SK-N-SH treated with all-trans-retinoic acid at 6 μM for 48 hours (cell line): ENCODE measurements at regions not wholly inside any gene's neighbourhood (a gene's known extent, or its start where the extent isn't known, plus 50 kb on each side); places are given as distances from the start of the nearest gene placed in this dataset.
"Not testable (repeated sequence)": the region's sequence is repeated elsewhere in the genome, so short reads cannot be mapped to it uniquely, and the experiment has no call there.

ENCODE experiments used
- PPARA ChIP-seq: fragments of 250-450 bp; sonication (Bioruptor Pico); IDR thresholded peaks from 2 replicates; pipeline ENCODE4 v1.5.0; 2020; ENCODE audit warnings: mild to moderate bottlenecking, borderline replicate concordance
- RARB ChIP-seq: fragments of 250-450 bp; sonication (Bioruptor Pico); IDR thresholded peaks from 2 replicates; pipeline ENCODE4 v1.8.0; 2021; ENCODE audit warnings: mild to moderate bottlenecking, moderate library complexity
- ZFP3 ChIP-seq: fragments of 250-450 bp; sonication (Bioruptor Pico); IDR thresholded peaks from 2 replicates; pipeline ENCODE4 v1.5.0; 2020; ENCODE audit warnings: mild to moderate bottlenecking, moderate library complexity
- ZFP30 ChIP-seq: fragments of 450-650 bp; formaldehyde crosslinking; IDR thresholded peaks from 2 replicates; pipeline ENCODE4 v1.5.0; 2022; ENCODE audit warnings: mild to moderate bottlenecking, moderate library complexity
- ZNF565 ChIP-seq: fragments of 450-650 bp; formaldehyde crosslinking; conservative IDR thresholded peaks from 2 replicates; pipeline ENCODE4 v1.5.0; 2020; ENCODE audit warnings: low read depth, mild to moderate bottlenecking, moderate library complexity
- TF ChIP-seq, protein P1 (sequence below): fragments of 250-450 bp; sonication (Bioruptor Pico); IDR thresholded peaks from 2 replicates; pipeline ENCODE4 v1.8.0; 2020; ENCODE audit warnings: mild to moderate bottlenecking, moderate library complexity, borderline replicate concordance
- TF ChIP-seq, protein P2 (sequence below): fragments of 250-450 bp; sonication (Bioruptor Pico); IDR thresholded peaks from 2 replicates; pipeline ENCODE4 v1.5.0; 2020; ENCODE audit warnings: mild to moderate bottlenecking, moderate library complexity
- TF ChIP-seq, protein P3 (sequence below): fragments of 250-450 bp; sonication (Bioruptor Pico); IDR thresholded peaks from 2 replicates; pipeline ENCODE4 v1.5.1; 2020; ENCODE audit warnings: low read depth, mild to moderate bottlenecking, moderate library complexity

DNA sequence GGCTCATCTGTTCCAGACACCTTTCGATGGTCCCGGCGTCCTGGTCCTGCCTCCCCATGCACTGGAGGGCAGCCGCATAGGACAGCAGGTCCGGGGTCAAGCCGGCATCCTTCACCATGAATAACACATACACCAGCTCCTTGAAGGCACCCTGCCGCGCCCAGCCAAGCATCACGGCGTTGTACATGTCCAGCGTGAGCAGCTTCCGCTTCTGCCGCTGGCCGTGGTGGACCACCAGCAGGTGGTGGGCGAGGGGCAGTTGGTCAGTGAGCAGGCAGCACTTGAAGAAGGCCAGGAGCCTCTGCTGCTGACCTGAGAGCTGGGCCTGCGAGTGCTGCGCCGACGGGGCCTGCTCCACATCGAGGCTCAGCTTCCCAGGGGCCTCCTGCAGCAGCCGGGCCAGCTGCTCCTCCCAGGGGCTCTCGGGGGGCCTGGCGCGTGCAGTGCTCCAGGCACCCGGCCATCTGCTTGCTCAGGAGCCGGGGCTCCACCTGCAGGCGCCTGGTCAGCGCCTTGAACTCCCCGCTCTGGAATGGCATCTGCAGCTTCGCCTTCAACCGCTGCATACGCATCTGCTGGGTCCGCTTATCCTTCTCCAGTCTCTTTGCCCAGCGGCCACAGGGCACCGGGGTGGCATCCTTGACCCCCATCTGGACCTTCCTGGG lies 74.7 kb upstream of the MED13 start:
- TF ChIP-seq, protein P1, sequence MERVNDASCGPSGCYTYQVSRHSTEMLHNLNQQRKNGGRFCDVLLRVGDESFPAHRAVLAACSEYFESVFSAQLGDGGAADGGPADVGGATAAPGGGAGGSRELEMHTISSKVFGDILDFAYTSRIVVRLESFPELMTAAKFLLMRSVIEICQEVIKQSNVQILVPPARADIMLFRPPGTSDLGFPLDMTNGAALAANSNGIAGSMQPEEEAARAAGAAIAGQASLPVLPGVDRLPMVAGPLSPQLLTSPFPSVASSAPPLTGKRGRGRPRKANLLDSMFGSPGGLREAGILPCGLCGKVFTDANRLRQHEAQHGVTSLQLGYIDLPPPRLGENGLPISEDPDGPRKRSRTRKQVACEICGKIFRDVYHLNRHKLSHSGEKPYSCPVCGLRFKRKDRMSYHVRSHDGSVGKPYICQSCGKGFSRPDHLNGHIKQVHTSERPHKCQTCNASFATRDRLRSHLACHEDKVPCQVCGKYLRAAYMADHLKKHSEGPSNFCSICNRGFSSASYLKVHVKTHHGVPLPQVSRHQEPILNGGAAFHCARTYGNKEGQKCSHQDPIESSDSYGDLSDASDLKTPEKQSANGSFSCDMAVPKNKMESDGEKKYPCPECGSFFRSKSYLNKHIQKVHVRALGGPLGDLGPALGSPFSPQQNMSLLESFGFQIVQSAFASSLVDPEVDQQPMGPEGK (CRISPR knock-in tag): not testable (repeated sequence)
- TF ChIP-seq ZFP3, PPARA, ZFP30, ZNF565, RARB (CRISPR knock-in tag): not testable (repeated sequence)
- TF ChIP-seq, protein P2, sequence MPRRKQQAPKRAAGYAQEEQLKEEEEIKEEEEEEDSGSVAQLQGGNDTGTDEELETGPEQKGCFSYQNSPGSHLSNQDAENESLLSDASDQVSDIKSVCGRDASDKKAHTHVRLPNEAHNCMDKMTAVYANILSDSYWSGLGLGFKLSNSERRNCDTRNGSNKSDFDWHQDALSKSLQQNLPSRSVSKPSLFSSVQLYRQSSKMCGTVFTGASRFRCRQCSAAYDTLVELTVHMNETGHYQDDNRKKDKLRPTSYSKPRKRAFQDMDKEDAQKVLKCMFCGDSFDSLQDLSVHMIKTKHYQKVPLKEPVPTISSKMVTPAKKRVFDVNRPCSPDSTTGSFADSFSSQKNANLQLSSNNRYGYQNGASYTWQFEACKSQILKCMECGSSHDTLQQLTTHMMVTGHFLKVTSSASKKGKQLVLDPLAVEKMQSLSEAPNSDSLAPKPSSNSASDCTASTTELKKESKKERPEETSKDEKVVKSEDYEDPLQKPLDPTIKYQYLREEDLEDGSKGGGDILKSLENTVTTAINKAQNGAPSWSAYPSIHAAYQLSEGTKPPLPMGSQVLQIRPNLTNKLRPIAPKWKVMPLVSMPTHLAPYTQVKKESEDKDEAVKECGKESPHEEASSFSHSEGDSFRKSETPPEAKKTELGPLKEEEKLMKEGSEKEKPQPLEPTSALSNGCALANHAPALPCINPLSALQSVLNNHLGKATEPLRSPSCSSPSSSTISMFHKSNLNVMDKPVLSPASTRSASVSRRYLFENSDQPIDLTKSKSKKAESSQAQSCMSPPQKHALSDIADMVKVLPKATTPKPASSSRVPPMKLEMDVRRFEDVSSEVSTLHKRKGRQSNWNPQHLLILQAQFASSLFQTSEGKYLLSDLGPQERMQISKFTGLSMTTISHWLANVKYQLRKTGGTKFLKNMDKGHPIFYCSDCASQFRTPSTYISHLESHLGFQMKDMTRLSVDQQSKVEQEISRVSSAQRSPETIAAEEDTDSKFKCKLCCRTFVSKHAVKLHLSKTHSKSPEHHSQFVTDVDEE: not testable (repeated sequence)
- TF ChIP-seq, protein P3, sequence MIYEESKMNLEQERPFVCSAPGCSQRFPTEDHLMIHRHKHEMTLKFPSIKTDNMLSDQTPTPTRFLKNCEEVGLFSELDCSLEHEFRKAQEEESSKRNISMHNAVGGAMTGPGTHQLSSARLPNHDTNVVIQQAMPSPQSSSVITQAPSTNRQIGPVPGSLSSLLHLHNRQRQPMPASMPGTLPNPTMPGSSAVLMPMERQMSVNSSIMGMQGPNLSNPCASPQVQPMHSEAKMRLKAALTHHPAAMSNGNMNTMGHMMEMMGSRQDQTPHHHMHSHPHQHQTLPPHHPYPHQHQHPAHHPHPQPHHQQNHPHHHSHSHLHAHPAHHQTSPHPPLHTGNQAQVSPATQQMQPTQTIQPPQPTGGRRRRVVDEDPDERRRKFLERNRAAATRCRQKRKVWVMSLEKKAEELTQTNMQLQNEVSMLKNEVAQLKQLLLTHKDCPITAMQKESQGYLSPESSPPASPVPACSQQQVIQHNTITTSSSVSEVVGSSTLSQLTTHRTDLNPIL (CRISPR knock-in tag): not testable (repeated sequence)
